GM21447 (cell line): ENCODE measurements at regions not wholly inside any gene's neighbourhood (a gene's known extent, or its start where the extent isn't known, plus 50 kb on each side); places are given as distances from the start of the nearest gene placed in this dataset.
"Not testable (repeated sequence)": the region's sequence is repeated elsewhere in the genome, so short reads cannot be mapped to it uniquely, and the experiment has no call there.

Experiments used
- ATAC-seq: cut with Tn5 transposase; IDR thresholded peaks from one replicate; pipeline ENCODE4 v1.9.1; 2021; ENCODE audit not compliant: unreplicated experiment

DNA sequence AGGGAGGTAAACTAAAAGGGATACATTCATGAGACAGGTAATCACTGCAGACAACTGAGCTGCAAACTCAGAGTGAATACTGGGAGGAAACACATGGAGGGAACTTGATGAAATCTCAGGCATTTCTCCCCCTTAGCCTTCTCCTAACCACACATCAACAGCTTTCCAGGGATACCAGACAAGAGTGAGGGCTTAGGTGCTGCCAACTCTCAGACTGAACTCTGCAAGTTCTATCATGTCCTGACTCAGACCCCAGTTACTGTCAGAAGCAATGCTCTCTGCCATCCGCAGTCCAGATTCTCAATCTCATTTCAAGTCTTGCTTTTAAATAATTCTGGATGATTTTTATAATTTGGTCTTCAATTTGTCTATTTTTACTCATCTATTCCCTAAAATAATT is 267.3 kb downstream of the LTN1 start:
- no peak for ATAC-seq

DNA sequence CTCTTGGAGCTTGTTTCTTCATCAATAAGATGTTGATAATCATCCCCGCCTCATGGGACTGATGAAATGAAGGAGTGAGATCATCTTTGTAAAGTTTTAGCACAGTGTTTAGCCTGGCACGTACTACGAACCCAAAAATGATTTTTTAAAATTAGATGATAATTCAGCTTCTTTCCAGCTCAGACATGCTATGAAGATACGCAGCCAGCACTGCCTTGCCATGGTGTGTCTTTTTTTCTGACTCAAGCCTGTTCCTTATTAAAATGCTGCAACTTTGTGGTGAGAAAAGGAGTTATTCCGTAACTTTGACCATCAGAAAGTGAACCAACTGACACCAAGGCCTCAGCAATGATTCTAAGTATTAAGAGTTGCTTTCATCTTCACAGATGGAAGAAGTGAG is 269.0 kb downstream of the LTN1 start:
- no peak for ATAC-seq

DNA sequence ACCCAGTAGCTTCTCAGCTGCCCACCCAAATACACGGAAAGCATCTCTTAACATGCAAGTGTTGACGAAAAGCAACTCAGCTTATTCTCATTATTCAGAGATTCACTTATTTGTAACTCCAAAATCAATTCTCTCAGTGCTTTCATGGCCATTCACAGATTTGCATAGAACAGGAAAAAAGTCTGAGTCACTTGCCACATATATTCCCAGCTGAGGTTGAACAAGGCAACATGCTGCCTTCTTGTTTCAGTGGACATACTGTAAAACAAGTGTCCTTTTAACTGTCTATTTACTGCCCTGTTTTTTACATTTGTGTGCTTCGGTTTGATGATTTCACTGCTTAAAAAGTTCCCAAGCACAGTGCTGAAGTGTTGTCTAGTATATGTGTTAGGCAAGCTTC is 273.0 kb downstream of the LTN1 start:
- ATAC-seq = no peak

DNA sequence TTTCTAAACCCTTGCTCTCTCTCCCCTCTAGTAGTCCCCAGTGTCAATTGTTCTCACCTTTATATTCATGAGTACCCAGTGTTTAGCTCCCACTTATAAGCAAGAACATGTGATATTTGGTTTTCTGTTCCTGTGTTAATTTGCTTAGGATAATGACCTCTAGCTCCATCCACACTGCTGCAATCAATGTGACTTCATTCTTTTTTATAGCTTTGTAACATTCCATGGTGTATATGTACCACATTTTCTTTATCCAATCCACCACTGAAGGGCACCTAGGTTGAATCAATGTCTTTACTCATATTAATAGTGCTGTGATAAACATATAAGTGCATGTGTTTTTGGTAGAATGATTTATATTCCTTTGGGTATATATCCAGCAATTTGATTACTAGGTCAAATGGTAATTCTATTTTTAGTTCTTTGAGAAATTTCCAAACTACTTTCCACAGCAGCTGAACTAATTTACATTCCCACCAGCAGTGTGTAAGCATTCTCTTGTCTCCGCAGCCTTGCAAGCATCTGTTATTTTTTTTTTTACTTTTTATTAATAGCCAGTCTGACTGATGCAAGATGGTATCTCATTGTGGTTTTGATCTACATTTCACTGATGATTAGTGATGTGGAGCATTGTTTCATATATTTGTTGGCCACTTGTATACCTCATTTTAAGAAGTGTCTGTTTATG is 277.8 kb downstream of the LTN1 start:
- no peak for ATAC-seq

DNA sequence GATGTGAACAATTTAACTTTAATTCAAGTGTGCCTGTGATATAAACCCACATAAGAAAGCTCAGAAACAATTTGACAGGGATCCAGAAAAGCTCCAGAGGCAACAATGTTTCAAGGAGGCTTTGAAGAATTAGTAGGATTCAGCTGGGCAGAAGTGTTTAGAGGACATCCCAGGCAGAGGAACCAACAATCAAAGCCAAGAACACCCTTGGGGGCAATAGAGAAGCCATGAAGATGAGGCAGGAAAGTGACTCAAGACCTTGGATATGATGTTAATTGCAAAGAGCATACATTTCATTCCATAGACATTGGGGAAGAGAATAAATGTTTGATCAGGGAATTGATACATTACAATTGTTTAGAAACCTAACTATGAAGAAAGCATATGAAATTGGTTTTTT is 280.3 kb downstream of the LTN1 start:
- ATAC-seq = no peak

DNA sequence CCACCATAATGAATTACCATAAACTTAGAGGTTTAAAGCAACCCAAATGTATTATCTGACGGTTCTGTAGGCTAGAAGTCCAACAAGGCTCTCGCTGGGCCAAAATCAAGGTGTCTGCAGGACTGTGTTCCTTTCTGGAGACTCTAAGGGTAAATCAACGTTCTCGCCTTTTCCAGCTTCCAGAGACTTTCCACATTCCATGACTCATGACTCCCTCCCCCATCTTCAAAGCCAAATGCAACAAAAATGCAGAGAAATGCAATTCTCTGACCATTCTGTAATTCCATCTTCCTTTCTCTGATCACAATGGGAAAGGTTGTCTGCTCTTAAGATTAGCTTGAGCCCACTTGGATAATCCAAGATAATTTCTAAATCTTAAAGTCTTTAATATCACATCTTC is 287.1 kb downstream of the LTN1 start:
- ATAC-seq = no peak

DNA sequence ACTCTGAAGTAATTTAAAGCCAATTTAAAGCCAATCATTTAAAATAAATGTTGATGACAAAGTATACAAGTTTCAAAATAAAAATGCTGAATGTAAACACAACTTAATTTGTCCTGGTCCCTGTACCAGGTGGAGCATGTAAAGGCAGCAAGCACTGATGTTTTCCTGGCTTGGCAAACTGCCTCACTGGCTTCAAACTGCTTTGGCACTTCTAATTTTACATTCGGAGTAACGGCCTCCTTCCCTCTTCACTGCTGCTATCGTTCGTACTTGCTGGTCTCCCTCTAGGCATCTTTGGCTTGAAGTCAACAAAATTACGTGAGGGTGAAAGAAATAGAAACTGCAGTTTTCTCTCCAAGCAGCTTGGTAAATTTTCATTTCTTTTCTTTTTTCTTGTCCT is 287.9 kb downstream of the LTN1 start:
- ATAC-seq = no peak

DNA sequence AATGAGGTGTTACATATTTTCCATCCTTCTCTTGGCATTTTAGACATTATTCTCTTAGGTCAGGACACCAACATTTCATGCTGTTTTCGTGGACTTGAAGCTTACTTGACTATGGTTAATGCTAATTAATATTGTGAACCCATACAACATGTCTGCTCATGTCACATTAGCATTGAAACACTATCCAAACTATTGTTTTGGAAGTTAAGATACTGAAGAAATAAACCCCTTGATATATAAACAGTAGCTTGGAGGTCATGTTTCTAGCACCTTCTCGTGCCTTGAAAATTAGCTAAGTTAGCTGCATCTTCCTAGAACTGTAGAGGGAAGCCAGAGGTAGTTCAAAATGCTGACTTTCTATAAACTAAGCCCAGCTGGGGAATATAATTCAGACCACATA is 288.8 kb downstream of the LTN1 start:
- no peak for ATAC-seq

DNA sequence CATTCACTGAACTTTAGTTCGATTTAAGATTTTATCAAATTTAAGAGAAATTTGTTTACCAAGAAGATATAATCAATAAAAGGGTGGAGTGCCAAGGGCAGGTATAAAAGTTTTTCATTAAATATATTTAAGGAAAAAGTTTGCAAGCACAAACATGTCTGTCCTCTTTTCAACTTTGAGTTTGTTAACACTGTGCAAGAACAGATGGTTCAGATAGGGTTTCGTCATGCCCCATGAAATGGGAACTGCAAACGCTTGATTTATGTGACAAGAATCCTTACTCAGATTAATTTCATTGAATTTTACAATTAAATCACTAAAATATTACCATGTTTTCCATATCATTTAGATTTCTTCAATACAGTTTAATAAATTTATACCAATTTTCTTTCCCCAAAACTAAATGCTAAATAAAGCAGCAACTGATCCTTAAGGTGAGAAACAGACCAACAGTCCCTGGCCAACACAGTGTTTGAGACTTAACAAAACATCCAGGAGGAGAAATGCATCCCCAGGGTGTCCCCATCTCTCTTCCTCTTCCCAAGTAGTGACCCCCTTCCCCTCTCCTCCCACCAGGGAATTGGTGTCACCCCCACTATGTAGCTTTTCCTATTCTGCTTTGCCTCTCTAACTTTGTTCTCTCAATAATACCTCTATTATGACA is 292.9 kb downstream of the LTN1 start:
- ATAC-seq = no peak

DNA sequence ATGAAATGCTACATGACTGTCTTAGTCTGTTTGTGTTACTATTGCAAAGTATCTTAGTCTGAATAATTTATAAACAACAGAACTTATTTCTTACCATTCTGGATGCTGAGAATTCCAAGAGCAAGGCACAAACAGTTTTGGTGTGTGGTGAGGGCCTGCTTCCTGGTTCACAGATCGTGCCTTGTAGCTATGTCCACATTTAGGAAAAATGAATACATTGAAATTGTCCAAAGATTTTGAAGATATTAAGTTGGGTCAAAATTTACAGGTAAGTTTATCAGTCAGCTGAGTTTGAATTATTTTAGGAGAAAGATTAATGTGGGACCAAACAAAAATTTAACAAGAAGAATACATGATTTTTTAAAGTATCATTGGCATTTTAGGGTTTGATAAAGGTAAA is 293.5 kb downstream of the LTN1 start:
- ATAC-seq = no peak

DNA sequence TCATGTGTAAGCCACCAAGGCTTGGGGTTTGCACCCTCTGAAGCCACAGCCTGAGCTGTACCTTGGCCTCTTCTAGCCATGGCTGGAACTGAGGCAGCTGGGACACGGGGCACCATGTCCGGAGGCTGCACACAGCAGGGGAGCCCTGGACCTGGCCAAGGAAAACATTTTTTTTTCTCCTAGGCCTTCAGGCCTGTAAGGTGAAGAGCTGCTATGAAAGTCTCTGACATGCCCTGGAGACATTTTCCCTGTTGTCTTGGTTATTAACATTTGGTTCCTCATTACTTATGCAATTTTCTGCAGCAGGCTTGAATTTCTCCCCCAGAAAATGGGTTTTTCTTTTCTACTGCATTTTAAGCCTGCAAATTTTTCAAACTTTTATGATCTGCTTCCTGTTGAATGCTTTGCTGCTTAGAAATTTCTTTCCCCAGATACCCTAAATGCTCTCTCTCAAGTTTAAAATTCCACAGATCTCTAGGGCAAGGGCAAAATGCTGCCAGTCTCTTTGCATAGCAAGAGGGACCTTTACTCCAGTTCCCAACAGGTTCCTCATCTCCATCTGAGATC is 295.8 kb downstream of the LTN1 start:
- ATAC-seq = no peak

DNA sequence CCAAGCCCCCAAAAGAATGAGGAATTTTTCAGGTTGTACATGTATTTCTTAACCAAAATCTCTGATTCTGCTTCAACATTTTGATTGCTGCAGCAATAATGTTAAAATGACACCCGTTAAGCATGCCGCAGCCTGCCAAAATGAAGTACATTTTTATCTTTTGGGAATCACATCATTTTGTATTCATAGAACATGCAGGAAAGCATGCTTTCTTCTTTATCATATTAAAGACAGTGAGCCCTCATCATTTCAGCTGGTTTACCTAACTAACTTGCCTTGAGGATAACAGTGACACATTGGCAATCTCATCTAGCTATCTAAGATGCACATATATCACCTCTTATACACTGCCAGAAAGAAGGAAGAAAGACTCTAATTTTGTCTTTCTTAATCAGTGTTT is 299.2 kb downstream of the LTN1 start:
- no peak for ATAC-seq

DNA sequence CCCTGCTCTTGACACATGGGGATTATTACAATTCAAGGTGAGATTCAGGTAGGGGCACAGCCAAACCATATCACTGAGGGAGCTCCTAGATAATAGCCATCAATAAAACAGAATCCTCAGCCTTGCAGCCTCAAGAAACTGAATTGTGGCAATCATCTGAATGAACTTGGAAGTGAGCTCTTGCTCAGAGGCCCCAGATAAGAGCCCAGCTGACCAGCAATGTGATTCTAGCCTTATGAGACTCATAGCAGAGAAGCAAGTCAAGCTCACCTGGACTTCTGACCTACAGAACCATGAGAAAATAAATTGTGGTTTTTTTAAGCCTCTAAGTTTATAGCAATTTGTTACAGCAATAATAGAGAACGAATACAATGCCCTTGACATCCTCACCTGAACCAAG is 302.5 kb downstream of the LTN1 start:
- ATAC-seq = no peak

DNA sequence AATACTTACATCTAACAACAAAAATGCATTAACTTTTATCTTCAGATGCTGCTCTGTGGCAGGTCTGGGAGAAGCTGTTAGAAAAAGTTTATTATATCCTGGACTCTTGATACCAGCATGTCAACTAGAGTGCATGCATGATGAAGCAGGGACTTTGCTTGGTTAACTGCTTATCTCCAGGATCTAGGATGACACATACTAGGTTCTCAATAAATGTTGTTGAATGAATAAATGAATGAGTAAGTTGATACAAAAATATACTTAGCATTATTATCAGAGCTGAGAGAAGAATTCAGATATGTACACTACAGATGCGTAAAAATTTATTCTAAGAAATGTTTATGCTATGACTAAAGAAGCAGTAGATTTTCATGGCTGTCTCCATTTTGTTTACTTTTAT is 304.3 kb downstream of the LTN1 start:
- no peak for ATAC-seq

DNA sequence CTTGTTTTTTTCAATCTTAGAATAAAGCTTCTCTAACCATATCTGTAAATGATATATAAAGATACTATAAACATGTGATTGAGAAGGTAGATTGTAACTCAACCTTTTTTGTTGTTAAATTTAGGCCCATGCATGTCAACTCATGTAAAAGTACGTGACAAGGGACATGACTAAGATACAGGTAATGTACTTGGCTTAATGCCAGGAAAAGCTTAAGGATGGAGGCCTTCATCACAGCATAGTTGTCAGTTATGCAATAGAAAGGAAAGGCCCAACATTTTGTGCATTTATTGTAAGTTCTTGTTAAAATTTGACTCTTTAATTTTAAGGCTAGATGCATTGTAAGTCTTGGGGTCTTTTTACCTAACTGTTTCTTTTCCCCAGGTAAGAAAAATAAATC is 305.1 kb downstream of the LTN1 start:
- ATAC-seq = no peak

DNA sequence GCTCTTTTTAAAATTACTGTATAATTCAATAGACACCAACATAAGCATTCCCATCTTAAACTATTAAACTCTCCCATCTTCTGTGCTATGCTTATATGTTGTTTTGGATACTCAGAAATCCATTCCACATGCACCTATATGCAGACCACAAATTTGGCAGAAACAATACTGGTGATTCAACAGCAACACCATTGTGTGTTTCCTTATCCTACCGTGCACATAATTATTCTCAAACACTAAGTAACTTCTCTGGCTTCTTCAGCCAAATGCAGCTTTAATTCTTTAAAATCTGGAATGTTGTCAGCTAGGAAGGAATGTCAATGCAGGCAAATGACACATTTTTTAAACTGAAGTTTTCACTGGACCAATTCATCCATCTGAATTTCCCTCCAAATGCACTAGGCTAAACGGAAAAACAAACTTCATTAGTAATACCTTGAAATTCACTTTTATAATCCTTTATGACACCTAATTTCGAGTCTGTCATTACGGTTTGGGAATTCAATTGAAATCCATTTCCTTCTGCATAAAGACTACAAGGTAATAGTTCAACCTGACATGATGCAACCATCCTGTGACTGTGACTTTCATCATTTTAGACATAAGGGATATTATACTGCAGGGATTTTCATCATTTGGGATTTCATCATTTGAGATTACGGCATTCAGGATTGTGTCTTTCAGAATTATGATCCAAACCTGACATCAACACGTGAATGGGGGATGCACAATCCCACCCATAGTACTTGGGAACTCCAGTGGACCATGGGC is 308.5 kb downstream of the LTN1 start:
- no peak for ATAC-seq

DNA sequence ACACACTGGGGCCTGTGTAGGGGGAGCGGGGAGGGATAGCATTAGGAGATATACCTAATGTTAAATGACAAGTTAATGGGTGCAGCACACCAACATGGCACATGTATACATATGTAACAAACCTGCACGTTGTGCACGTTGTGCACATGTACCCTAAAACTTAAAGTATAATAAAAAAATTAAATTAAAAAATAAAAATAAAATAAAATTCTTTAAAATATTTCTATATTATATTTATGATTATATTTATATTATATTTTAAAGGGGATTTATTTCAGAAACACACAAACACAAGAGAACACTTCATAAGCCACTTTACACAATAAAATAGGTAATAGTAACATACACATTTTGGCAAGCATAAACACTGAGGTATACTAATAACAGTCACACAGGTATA is 309.8 kb downstream of the LTN1 start:
- ATAC-seq = not testable (repeated sequence)

DNA sequence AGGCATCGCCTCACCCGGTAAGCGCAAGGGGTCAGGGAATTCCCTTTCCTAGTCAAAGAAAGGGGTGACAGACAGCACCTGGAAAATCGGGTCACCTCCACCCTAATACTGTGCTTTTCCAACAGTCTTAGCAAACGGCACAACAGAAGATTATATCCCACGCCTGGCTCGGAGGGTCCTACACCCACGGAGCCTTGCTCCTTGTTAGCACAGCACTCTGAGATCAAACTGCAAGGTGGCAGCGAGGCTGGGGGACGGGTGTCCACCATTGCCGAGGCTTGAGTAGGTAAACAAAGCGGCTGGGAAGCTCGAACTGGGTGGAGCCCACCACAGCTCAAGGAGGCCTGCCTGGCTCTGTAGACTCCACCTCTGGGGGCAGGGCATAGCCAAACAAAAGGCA is 315.6 kb downstream of the LTN1 start:
- not testable (repeated sequence) for ATAC-seq

DNA sequence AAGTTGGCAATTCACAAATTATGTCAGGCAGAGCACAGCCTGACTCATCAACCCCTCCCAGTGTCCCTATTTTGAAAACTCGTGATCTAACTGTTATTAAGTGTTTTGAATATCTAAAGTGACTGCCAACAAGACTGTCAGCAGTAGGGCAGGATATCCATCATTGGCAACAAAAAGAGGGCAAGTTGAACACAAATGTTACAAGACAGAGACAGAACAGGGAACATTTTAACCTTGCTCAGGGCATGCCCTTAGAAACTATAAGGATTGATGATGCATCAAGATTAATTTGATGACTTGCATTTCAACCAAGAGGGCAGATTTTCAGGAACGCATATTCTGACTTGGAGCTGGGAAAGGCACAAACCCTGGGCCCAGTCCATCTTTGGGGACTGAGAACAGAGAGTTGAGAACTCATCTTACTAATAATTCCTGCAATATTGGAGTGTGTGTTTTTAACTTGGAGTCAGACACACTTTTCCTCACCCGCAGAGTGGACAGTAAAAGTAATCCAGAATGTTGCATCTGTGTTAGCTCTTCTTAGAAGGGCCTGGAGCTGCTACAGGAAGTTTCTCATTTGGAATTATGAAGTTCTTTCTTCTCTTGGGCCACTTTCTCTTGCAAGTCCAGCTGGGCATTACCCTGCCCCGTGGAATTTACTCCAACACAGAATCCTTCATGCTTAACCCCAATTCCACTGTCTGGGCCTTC is 317.2 kb downstream of the LTN1 start:
- no peak for ATAC-seq

DNA sequence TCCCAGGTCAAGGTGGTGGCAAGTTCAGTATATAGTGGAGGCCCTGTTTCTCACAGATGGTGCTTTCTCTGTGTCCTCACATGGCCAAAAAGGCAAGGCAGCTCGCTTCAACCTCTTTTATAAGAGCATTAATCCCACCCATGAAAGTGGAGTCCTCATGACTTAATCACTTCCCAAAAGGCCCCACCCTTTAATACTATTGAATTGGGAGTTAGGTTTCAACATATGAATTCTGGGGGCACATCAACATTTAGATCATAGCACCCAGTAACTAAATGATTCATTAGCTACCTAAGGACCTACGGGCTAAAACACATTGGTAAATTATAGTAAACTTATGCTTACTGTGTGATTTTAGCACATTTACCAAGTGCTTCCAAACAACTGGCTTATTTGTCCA is 317.9 kb downstream of the LTN1 start:
- no peak for ATAC-seq

DNA sequence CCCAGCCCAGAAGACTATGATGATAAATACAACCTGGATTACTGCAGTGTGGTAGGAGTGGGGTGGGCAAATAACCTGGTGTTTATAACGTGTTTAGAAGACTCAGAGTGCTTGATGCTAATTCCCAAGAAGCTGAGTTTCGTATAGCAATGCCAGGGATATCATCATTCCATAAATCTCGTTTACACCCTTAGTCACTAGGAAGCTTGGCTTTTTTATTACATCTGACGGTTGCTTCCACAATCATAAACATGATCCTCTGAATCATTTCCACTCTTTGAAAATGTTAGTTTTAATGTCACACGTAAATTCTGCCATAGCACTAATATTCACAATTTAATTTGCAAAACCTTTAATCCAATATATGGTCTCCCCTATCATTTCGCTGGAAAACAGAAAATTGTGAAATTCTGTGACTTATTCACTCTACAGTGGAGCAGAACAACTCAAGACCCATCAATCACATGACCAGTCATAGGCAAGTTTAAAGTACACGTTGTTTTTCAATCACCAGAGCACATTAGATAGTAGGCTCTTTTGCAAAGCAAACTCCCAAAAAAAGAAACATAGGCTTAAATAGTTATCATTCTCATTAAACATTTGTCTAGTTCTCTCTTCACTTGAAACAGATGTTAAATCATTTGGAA is 321.0 kb downstream of the LTN1 start:
- no peak for ATAC-seq
